ENCODE measurements at regions not wholly inside any gene's neighbourhood (a gene's known extent, or its start where the extent isn't known, plus 50 kb on each side); places are given as distances from the start of the nearest gene placed in this dataset.

DNA sequence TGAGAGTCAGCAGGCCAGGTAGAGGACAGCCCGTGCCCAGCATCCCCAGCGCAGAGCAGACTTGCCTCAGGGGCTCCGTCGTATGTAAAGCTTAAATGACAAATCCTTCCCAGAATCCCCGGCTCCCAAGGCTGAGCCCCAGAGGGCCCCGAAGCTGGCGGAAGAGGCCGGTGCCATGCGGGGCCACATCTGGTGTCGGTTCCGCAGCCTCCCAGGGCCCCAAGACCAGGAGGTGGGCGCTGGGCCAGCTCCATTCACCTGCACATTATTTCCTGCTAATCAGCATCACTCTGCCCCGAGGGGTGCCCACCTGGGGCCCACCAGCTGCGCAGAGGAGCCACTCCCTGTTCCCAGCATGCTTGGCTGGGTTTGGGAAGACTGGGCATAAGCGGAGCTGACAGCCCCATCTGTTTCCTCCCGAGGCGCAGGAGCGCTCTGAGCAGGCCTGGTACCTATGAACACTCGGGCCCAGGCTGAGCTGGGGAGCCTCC, 124.0 kb upstream of the PPP1R26 start:
- no peak for TF ChIP-seq MAZ (IDR thresholded peaks at IDR 0.05; ENCODE audit: borderline replicate concordance, low read depth, low read length)
- TF ChIP-seq RCOR1 (IDR thresholded peaks at IDR 0.05; ENCODE audit: insufficient replicate concordance, low read length) = no peak
- TF ChIP-seq CEBPB (IDR thresholded peaks at IDR 0.05; ENCODE audit: low read depth, low read length) = no peak
- no peak for TF ChIP-seq BHLHE40 (IDR thresholded peaks at IDR 0.05; ENCODE audit: low read depth, low read length)
- no peak for TF ChIP-seq POLR2A (IDR thresholded peaks at IDR 0.05; ENCODE audit: low read depth, low read length)
- TF ChIP-seq FOS (IDR thresholded peaks at IDR 0.05; ENCODE audit: low read depth, low read length) = no peak
- TF ChIP-seq RFX5 (IDR thresholded peaks at IDR 0.05; ENCODE audit: low read depth, low read length) = no peak
- TF ChIP-seq RAD21 (IDR thresholded peaks at IDR 0.05; ENCODE audit: low read length) = no peak
- TF ChIP-seq, protein P1, sequence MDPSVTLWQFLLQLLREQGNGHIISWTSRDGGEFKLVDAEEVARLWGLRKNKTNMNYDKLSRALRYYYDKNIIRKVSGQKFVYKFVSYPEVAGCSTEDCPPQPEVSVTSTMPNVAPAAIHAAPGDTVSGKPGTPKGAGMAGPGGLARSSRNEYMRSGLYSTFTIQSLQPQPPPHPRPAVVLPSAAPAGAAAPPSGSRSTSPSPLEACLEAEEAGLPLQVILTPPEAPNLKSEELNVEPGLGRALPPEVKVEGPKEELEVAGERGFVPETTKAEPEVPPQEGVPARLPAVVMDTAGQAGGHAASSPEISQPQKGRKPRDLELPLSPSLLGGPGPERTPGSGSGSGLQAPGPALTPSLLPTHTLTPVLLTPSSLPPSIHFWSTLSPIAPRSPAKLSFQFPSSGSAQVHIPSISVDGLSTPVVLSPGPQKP (IDR thresholded peaks at IDR 0.05; ENCODE audit: borderline replicate concordance, low read depth, low read length) = no peak
- TF ChIP-seq, protein P2, sequence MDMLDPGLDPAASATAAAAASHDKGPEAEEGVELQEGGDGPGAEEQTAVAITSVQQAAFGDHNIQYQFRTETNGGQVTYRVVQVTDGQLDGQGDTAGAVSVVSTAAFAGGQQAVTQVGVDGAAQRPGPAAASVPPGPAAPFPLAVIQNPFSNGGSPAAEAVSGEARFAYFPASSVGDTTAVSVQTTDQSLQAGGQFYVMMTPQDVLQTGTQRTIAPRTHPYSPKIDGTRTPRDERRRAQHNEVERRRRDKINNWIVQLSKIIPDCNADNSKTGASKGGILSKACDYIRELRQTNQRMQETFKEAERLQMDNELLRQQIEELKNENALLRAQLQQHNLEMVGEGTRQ (IDR thresholded peaks at IDR 0.05; ENCODE audit: low read depth, low read length) = no peak
- no peak for TF ChIP-seq SMC3 (IDR thresholded peaks at IDR 0.05; ENCODE audit: low read depth, low read length)
- TF ChIP-seq CHD1 (IDR thresholded peaks at IDR 0.05; ENCODE audit: low read depth, low read length) = no peak
- no peak for TF ChIP-seq NFE2L2 (IDR thresholded peaks at IDR 0.05; ENCODE audit: low read depth, low read length)
- TF ChIP-seq, protein P3, sequence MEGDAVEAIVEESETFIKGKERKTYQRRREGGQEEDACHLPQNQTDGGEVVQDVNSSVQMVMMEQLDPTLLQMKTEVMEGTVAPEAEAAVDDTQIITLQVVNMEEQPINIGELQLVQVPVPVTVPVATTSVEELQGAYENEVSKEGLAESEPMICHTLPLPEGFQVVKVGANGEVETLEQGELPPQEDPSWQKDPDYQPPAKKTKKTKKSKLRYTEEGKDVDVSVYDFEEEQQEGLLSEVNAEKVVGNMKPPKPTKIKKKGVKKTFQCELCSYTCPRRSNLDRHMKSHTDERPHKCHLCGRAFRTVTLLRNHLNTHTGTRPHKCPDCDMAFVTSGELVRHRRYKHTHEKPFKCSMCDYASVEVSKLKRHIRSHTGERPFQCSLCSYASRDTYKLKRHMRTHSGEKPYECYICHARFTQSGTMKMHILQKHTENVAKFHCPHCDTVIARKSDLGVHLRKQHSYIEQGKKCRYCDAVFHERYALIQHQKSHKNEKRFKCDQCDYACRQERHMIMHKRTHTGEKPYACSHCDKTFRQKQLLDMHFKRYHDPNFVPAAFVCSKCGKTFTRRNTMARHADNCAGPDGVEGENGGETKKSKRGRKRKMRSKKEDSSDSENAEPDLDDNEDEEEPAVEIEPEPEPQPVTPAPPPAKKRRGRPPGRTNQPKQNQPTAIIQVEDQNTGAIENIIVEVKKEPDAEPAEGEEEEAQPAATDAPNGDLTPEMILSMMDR (conservative IDR thresholded peaks at IDR 0.05; ENCODE audit: low read depth, low read length) = no peak
- TF ChIP-seq MXI1 (IDR thresholded peaks at IDR 0.05; ENCODE audit: borderline replicate concordance, low read depth, low read length) = no peak
- no peak for TF ChIP-seq MAFK (IDR thresholded peaks at IDR 0.05; ENCODE audit: low read depth, low read length)
- intact Hi-C loops (cut with micrococcal nuclease) = no loop called here
- H3K9ac ChIP-seq (ENCODE audit: low read depth, low read length) = no peak overlapping the region
- no peak overlapping the region for H3K4me3 ChIP-seq (ENCODE audit: insufficient read depth, low read depth, low read length)
- WGBS, 2 experiments (ENCODE audit: extremely low coverage in 2 of 2, insufficient read length in 1 of 2) = 75% methylated on average over 6 of the region's 19 CpGs; no CpG with 5 or more reads in 1 of the 2 experiments
- H3K27me3 ChIP-seq (ENCODE audit: control insufficient read depth, insufficient read depth, low read length) = no peaks in the 10 kb centered on the region
- H3K23ac ChIP-seq (ENCODE audit: low read depth, low read length) = no peak overlapping the region
- no peaks in the 10 kb centered on the region for H3K9me1 ChIP-seq (ENCODE audit: insufficient read depth, low read length)
- H2AFZ ChIP-seq (replicated peaks; ENCODE audit: low read length, poor library complexity) = no peak overlapping the region
- H4K8ac ChIP-seq (ENCODE audit: low read depth in 2 of 2, low read length in 2 of 2) = no peak overlapping the region
- no peak overlapping the region for H2BK20ac ChIP-seq (ENCODE audit: low read depth, low read length)
- H3K4ac ChIP-seq (ENCODE audit: low read depth, low read length) = no peak overlapping the region
- H4K91ac ChIP-seq (ENCODE audit: insufficient read depth, low read depth, low read length) = no peak overlapping the region
- H4K20me1 ChIP-seq (ENCODE audit: insufficient read depth, low read length) = no peaks in the 10 kb centered on the region
- no peak overlapping the region for H2BK5ac ChIP-seq (ENCODE audit: low read depth, low read length, poor library complexity, severe bottlenecking)
- dilution Hi-C loops (cut with HindIII; ENCODE audit: low sequenced_read_pairs, unreplicated experiment) = no loop called here
- H3K14ac ChIP-seq (replicated peaks; ENCODE audit: low read depth, low read length) = no peak overlapping the region
- H3K4me2 ChIP-seq (ENCODE audit: low read depth, low read length) = no peak overlapping the region
- peaks cover 2% of the 10 kb centered on the region for H3K9me3 ChIP-seq (ENCODE audit: control insufficient read depth, insufficient read depth, low read length)
- BruUV-seq (replicated peaks) = no TSS peak
- H2AK9ac ChIP-seq (replicated peaks; ENCODE audit: low read depth, low read length, poor library complexity) = no peak overlapping the region
- no peak overlapping the region for H2BK15ac ChIP-seq (ENCODE audit: low read depth, low read length)
- no peak overlapping the region for H3K18ac ChIP-seq (ENCODE audit: low read depth, low read length)
- H2BK120ac ChIP-seq (ENCODE audit: low read depth, low read length) = no peak overlapping the region
- H3K79me1 ChIP-seq (ENCODE audit: low read depth in 1 of 2, low read length in 2 of 2) = no peaks in the 10 kb centered on the region
- no peak overlapping the region for H4K5ac ChIP-seq (ENCODE audit: low read depth, low read length)
- ChIA-PET POLR2A (ENCODE audit: unreplicated experiment) (no interaction called here), CTCF (no interaction called here)
- no peak overlapping the region for H3K56ac ChIP-seq (ENCODE audit: extremely low read depth, insufficient read depth, low read length)
- no peak overlapping the region for H3K27ac ChIP-seq (ENCODE audit: insufficient read depth, low read length)
- no peaks in the 10 kb centered on the region for H3K36me3 ChIP-seq (ENCODE audit: control insufficient read depth, insufficient read depth, low read length)
- in situ Hi-C loops (cut with MboI; ENCODE audit: low sequenced_read_pairs) = no loop called here
- ATAC-seq (ENCODE audit: low read depth) = no peak
- no peak for DNase-seq
- H3K4me1 ChIP-seq (ENCODE audit: control insufficient read depth, insufficient read depth, low read length) = no peaks in the 10 kb centered on the region
- no peak overlapping the region for H2AK5ac ChIP-seq (ENCODE audit: low read depth, low read length)

All from IMR-90 (cell line).